ENCODE measurements at regions not wholly inside any gene's neighbourhood (a gene's known extent, or its start where the extent isn't known, plus 50 kb on each side); places are given as distances from the start of the nearest gene placed in this dataset.
"Not testable (repeated sequence)": the region's sequence is repeated elsewhere in the genome, so short reads cannot be mapped to it uniquely, and the experiment has no call there.

GRCh38 chr7:140283472-140283871, 106.7 kb upstream of the KDM7A start:
- DNase-seq: no peak

GRCh38 chr7:140281960-140282359, 105.2 kb upstream of the KDM7A start:
- no peak for DNase-seq

GRCh38 chr7:140281255-140281654, 104.5 kb upstream of the KDM7A start:
- no peak for DNase-seq

GRCh38 chr7:140276001-140276400, 99.2 kb upstream of the KDM7A start:
- DNase-seq: no peak

- DNase-seq: no peak
Observed at GRCh38 chr7:140275069-140275965, 98.5 kb upstream of the KDM7A start.

GRCh38 chr7:140273417-140273816, 96.6 kb upstream of the KDM7A start:
- DNase-seq: no peak

- DNase-seq: not testable (repeated sequence)
Observed at GRCh38 chr7:140271643-140271968, 94.8 kb upstream of the KDM7A start.

- no peak for DNase-seq
Observed at GRCh38 chr7:140269004-140269638, 92.3 kb upstream of the KDM7A start.

- no peak for DNase-seq
Observed at GRCh38 chr7:140267381-140268226, 90.8 kb upstream of the KDM7A start.

- DNase-seq: no peak
Observed at GRCh38 chr7:140263277-140263676, 86.5 kb upstream of the KDM7A start.

GRCh38 chr7:140262242-140262903, 85.6 kb upstream of the KDM7A start:
- no peak for DNase-seq

GRCh38 chr7:140261522-140261921, 84.7 kb upstream of the KDM7A start:
- no peak for DNase-seq

GRCh38 chr7:140261105-140261486, 84.3 kb upstream of the KDM7A start:
- no peak for DNase-seq

GRCh38 chr7:140260352-140261104, 83.7 kb upstream of the KDM7A start:
- DNase-seq: no peak

- not testable (repeated sequence) for DNase-seq
Observed at GRCh38 chr7:140257278-140257677, 80.5 kb upstream of the KDM7A start.

- not testable (repeated sequence) for DNase-seq
Observed at GRCh38 chr7:140254976-140255375, 78.2 kb upstream of the KDM7A start.

GRCh38 chr7:140249036-140249806, 72.4 kb upstream of the KDM7A start:
- no peak for DNase-seq

- DNase-seq: no peak
Observed at GRCh38 chr7:140247559-140247958, 70.8 kb upstream of the KDM7A start.

- no peak for DNase-seq
Observed at GRCh38 chr7:140245611-140246105, 68.9 kb upstream of the KDM7A start.

GRCh38 chr7:140242057-140243031, 65.6 kb upstream of the KDM7A start:
- no peak for DNase-seq

All from NCI-H1105 (cell line).